Loucy (cell line): ENCODE measurements at regions not wholly inside any gene's neighbourhood (a gene's known extent, or its start where the extent isn't known, plus 50 kb on each side); places are given as distances from the start of the nearest gene placed in this dataset.

Experiments
- CTCF ChIP-seq: fragments of 200-600 bp; sonication (generic); conservative IDR thresholded peaks from 2 replicates; pipeline ENCODE4 v1.5.1; 2014; ENCODE audit warnings: mild to moderate bottlenecking, antibody characterized with exemption, low read length
- EZH2phosphoT487 ChIP-seq: fragments of 200-600 bp; IDR thresholded peaks from 2 replicates; pipeline ENCODE4 v1.6.1; 2018; ENCODE audit warnings: antibody characterized with exemption, mild to moderate bottlenecking, moderate library complexity, borderline replicate concordance

DNA sequence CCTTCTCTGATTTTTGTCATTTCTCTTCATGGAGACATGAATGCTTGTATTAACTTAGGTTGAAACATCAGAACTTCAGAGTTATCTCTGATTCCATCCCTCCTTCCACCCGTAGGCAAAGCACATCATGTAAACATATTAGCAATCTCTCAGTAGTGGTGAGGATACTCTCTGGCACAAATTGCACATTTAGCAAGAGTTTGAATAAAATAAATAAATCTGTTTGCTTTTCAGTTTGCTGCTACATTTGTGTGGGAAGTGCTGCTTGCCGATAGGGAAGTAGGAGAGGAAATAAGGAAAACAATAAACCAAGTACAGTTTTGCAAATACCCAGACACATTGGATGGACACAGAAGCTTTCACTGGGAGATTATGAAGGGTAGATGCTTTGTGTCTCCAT lies 359.0 kb downstream of the BCKDHB start:
- TF ChIP-seq CTCF: no peak
- no peak for TF ChIP-seq EZH2phosphoT487
